ENCODE measurements at regions not wholly inside any gene's neighbourhood (a gene's known extent, or its start where the extent isn't known, plus 50 kb on each side); places are given as distances from the start of the nearest gene placed in this dataset.
"Not testable (repeated sequence)": the region's sequence is repeated elsewhere in the genome, so short reads cannot be mapped to it uniquely, and the experiment has no call there.

- DNase-seq = not testable (repeated sequence)
These were observed 78.0 kb downstream of the NPIPB11 start for GRCh38 chr16:29328528-29328927.

- DNase-seq = not testable (repeated sequence)
These were observed 78.7 kb downstream of the NPIPB11 start for GRCh38 chr16:29327631-29328408.

- DNase-seq = not testable (repeated sequence)
These were observed 80.1 kb downstream of the NPIPB11 start for GRCh38 chr16:29326164-29327125.

- not testable (repeated sequence) for DNase-seq
These were observed 82.8 kb downstream of the NPIPB11 start for GRCh38 chr16:29323725-29324124.

- no peak for DNase-seq
These were observed 84.9 kb downstream of the NPIPB11 start for GRCh38 chr16:29321585-29321984.

- DNase-seq = no peak
These were observed 85.5 kb downstream of the NPIPB11 start for GRCh38 chr16:29321000-29321393.

GRCh38 chr16:29320274-29320999 lies 86.1 kb downstream of the NPIPB11 start:
- no peak for DNase-seq

- DNase-seq = no peak
These were observed 86.8 kb downstream of the NPIPB11 start for GRCh38 chr16:29319726-29320125.

- not testable (repeated sequence) for DNase-seq
These were observed 87.9 kb downstream of the NPIPB11 start for GRCh38 chr16:29318561-29318968.

- DNase-seq = no peak
These were observed 88.5 kb downstream of the NPIPB11 start for GRCh38 chr16:29318037-29318436.

- no peak for DNase-seq
These were observed 89.2 kb downstream of the NPIPB11 start for GRCh38 chr16:29317269-29317668.

GRCh38 chr16:29316761-29317183 lies 89.7 kb downstream of the NPIPB11 start:
- DNase-seq = no peak

GRCh38 chr16:29315916-29316517 lies 90.5 kb downstream of the NPIPB11 start:
- no peak for DNase-seq

GRCh38 chr16:29315046-29315445 lies 91.5 kb downstream of the NPIPB11 start:
- no peak for DNase-seq

- DNase-seq = no peak
These were observed 92.1 kb downstream of the NPIPB11 start for GRCh38 chr16:29314292-29314934.

- no peak for DNase-seq
These were observed 92.9 kb downstream of the NPIPB11 start for GRCh38 chr16:29313559-29314048.

- DNase-seq = no peak
These were observed 93.5 kb downstream of the NPIPB11 start for GRCh38 chr16:29312835-29313558.

- DNase-seq = not testable (repeated sequence)
These were observed 94.2 kb downstream of the NPIPB11 start for GRCh38 chr16:29312345-29312675.

GRCh38 chr16:29311461-29312344 lies 94.8 kb downstream of the NPIPB11 start:
- DNase-seq = no peak

GRCh38 chr16:29310852-29311314 lies 95.6 kb downstream of the NPIPB11 start:
- no peak for DNase-seq

Measured in activated naive CD4-positive, alpha-beta T cell treated with Interleukin-2 at 50 U/mL for 16 hours (primary cell).